GM23338 (cell line): ENCODE measurements at regions not wholly inside any gene's neighbourhood (a gene's known extent, or its start where the extent isn't known, plus 50 kb on each side); places are given as distances from the start of the nearest gene placed in this dataset.

Experiments used
- CREB1 ChIP-seq: fragments of 250-450 bp; sonication (Bioruptor Pico); IDR thresholded peaks from 2 replicates; pipeline ENCODE4 v1.5.0; 2020; ENCODE audit warnings: low read depth, mild to moderate bottlenecking, moderate library complexity
- ETS1 ChIP-seq: IDR thresholded peaks from 2 replicates; pipeline ENCODE4 v1.6.1; 2016; ENCODE audit warnings: antibody characterized with exemption
- EZH2 ChIP-seq: fragments of 200-600 bp; sonication (generic); IDR thresholded peaks from one replicate; pipeline ENCODE4 v1.8.0; 2017; ENCODE audit warnings: antibody characterized with exemption, mild to moderate bottlenecking, low read depth; ENCODE audit not compliant: unreplicated experiment
- EZH2phosphoT487 ChIP-seq: fragments of 200-600 bp; sonication (generic); IDR thresholded peaks from one replicate; pipeline ENCODE4 v1.8.1; 2018; ENCODE audit warnings: antibody characterized with exemption; ENCODE audit not compliant: unreplicated experiment
- JUNB ChIP-seq: IDR thresholded peaks from one replicate; pipeline ENCODE4 v1.6.1; 2016; ENCODE audit warnings: antibody characterized with exemption; ENCODE audit not compliant: unreplicated experiment
- NANOG ChIP-seq: IDR thresholded peaks from 2 replicates; pipeline ENCODE4 v1.6.1; 2016; ENCODE audit warnings: antibody characterized with exemption, borderline replicate concordance
- POLR2AphosphoS5 ChIP-seq: IDR thresholded peaks from 2 replicates; pipeline ENCODE4 v1.6.1; 2016; ENCODE audit warnings: antibody characterized with exemption, low read depth
- STAT1 ChIP-seq: IDR thresholded peaks from one replicate; pipeline ENCODE4 v1.6.1; 2016; ENCODE audit warnings: antibody characterized with exemption; ENCODE audit not compliant: unreplicated experiment
- ZNF114 ChIP-seq: fragments of 250-450 bp; sonication (Bioruptor Pico); IDR thresholded peaks from 2 replicates; pipeline ENCODE4 v1.5.0; 2020; ENCODE audit warnings: mild to moderate bottlenecking, moderate library complexity
- TF ChIP-seq, protein P1 (sequence below): fragments of 250-450 bp; sonication (Bioruptor Pico); IDR thresholded peaks from 2 replicates; pipeline ENCODE4 v1.5.0; 2020; ENCODE audit warnings: mild to moderate bottlenecking, moderate library complexity
- TF ChIP-seq, protein P2 (sequence below), 2 experiments: fragments of 200-600 bp in 1 of 2; sonication (generic) in 1 of 2; conservative IDR thresholded peaks; 2 replicates each; pipeline versions ENCODE4 v1.5.1 to v1.6.1; 2016 to 2017; ENCODE audit warnings: antibody characterized with exemption in 2 of 2, low read depth in 2 of 2, mild to moderate bottlenecking in 2 of 2, moderate library complexity in 1 of 2

DNA sequence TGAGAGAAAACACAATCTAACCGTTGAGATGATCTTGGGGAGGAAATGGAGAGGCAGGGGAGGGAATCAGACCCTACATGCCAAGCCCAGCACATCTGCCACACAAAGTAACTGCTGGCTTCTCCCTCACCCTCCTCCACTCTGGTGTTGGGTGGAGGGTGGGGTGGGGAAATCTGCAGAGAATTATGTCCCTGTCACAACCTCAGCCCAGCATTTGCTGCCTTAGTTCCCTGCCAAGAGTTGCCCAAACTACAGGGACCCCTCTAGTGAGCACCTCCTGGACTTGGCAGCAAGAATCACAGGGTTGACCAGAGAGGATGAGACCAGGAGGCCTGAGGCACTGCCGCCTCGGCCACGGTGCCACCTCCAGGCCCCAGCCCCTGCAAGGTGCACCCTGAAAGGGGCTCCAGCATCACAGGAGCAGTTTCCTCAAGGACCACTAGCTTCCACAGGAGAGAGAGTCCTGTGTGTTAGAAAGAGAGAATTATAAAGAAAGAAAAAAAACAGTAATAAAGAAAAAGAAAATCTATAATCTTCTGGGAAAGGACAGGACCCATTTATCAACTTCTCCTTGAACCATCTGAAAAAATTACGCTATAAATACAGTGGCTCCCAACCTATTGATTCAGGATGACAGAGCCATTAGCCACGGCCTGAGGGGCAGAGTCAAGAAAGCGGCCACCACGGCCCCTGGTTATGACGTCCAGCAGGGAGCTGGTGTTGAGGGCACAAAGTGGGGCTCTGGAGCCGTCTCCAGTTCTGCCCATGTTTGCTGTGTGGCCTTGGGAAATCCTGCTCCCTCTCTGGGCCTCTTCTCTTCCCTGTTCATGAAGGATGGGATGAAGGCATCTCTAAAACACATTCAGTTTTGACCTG, 451.7 kb downstream of the MATN1 start (continued):
- TF ChIP-seq, protein P1, sequence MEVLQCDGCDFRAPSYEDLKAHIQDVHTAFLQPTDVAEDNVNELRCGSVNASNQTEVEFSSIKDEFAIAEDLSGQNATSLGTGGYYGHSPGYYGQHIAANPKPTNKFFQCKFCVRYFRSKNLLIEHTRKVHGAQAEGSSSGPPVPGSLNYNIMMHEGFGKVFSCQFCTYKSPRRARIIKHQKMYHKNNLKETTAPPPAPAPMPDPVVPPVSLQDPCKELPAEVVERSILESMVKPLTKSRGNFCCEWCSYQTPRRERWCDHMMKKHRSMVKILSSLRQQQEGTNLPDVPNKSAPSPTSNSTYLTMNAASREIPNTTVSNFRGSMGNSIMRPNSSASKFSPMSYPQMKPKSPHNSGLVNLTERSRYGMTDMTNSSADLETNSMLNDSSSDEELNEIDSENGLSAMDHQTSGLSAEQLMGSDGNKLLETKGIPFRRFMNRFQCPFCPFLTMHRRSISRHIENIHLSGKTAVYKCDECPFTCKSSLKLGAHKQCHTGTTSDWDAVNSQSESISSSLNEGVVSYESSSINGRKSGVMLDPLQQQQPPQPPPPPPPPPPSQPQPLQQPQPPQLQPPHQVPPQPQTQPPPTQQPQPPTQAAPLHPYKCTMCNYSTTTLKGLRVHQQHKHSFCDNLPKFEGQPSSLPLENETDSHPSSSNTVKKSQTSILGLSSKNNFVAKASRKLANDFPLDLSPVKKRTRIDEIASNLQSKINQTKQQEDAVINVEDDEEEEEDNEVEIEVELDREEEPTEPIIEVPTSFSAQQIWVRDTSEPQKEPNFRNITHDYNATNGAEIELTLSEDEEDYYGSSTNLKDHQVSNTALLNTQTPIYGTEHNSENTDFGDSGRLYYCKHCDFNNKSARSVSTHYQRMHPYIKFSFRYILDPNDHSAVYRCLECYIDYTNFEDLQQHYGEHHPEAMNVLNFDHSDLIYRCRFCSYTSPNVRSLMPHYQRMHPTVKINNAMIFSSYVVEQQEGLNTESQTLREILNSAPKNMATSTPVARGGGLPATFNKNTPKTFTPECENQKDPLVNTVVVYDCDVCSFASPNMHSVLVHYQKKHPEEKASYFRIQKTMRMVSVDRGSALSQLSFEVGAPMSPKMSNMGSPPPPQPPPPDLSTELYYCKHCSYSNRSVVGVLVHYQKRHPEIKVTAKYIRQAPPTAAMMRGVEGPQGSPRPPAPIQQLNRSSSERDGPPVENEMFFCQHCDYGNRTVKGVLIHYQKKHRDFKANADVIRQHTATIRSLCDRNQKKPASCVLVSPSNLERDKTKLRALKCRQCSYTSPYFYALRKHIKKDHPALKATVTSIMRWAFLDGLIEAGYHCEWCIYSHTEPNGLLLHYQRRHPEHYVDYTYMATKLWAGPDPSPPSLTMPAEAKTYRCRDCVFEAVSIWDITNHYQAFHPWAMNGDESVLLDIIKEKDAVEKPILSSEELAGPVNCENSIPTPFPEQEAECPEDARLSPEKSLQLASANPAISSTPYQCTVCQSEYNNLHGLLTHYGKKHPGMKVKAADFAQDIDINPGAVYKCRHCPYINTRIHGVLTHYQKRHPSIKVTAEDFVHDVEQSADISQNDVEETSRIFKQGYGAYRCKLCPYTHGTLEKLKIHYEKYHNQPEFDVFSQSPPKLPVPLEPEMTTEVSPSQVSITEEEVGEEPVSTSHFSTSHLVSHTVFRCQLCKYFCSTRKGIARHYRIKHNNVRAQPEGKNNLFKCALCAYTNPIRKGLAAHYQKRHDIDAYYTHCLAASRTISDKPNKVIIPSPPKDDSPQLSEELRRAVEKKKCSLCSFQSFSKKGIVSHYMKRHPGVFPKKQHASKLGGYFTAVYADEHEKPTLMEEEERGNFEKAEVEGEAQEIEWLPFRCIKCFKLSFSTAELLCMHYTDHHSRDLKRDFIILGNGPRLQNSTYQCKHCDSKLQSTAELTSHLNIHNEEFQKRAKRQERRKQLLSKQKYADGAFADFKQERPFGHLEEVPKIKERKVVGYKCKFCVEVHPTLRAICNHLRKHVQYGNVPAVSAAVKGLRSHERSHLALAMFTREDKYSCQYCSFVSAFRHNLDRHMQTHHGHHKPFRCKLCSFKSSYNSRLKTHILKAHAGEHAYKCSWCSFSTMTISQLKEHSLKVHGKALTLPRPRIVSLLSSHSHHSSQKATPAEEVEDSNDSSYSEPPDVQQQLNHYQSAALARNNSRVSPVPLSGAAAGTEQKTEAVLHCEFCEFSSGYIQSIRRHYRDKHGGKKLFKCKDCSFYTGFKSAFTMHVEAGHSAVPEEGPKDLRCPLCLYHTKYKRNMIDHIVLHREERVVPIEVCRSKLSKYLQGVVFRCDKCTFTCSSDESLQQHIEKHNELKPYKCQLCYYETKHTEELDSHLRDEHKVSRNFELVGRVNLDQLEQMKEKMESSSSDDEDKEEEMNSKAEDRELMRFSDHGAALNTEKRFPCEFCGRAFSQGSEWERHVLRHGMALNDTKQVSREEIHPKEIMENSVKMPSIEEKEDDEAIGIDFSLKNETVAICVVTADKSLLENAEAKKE: no peak
- TF ChIP-seq CREB1 (CRISPR knock-in tag): no peak
- no peak for TF ChIP-seq ETS1
- no peak for TF ChIP-seq ZNF114
- TF ChIP-seq EZH2: no peak
- TF ChIP-seq STAT1: no peak
- no peak for TF ChIP-seq POLR2AphosphoS5
- no peak for TF ChIP-seq JUNB
- TF ChIP-seq EZH2phosphoT487: no peak
- TF ChIP-seq, protein P2, sequence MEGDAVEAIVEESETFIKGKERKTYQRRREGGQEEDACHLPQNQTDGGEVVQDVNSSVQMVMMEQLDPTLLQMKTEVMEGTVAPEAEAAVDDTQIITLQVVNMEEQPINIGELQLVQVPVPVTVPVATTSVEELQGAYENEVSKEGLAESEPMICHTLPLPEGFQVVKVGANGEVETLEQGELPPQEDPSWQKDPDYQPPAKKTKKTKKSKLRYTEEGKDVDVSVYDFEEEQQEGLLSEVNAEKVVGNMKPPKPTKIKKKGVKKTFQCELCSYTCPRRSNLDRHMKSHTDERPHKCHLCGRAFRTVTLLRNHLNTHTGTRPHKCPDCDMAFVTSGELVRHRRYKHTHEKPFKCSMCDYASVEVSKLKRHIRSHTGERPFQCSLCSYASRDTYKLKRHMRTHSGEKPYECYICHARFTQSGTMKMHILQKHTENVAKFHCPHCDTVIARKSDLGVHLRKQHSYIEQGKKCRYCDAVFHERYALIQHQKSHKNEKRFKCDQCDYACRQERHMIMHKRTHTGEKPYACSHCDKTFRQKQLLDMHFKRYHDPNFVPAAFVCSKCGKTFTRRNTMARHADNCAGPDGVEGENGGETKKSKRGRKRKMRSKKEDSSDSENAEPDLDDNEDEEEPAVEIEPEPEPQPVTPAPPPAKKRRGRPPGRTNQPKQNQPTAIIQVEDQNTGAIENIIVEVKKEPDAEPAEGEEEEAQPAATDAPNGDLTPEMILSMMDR (conservative IDR thresholded peaks at IDR 0.05; ENCODE audit: low read depth in 2 of 2): no peak
- TF ChIP-seq NANOG: no peak
